Neural cell (in vitro differentiated cells): ENCODE measurements at regions not wholly inside any gene's neighbourhood (a gene's known extent, or its start where the extent isn't known, plus 50 kb on each side); places are given as distances from the start of the nearest gene placed in this dataset.

ENCODE experiments used
- EP300 ChIP-seq: fragments of 450-650 bp; conservative IDR thresholded peaks from 2 replicates; pipeline ENCODE4 v1.6.1; 2014; ENCODE audit warnings: antibody characterized with exemption, mild to moderate bottlenecking, moderate library complexity; ENCODE audit not compliant: poor library complexity, severe bottlenecking
- EZH2 ChIP-seq: fragments of 200-600, 300-800 bp; shearing (Covaris generic), sonication (generic); IDR thresholded peaks from 2 replicates; pipeline ENCODE4 v1.6.1; 2014; ENCODE audit warnings: antibody characterized with exemption, low read length, borderline replicate concordance, mild to moderate bottlenecking; ENCODE audit not compliant: insufficient read depth, poor library complexity, severe bottlenecking
- POLR2AphosphoS5 ChIP-seq: IDR thresholded peaks from 2 replicates; pipeline ENCODE4 v1.6.1; 2012
- RAD21 ChIP-seq: fragments of 450-650 bp; conservative IDR thresholded peaks from 2 replicates; pipeline ENCODE4 v1.6.1; 2014; ENCODE audit warnings: antibody characterized with exemption, mild to moderate bottlenecking, moderate library complexity
- TAF1 ChIP-seq: IDR thresholded peaks from 2 replicates; pipeline ENCODE4 v1.6.1; 2012; ENCODE audit warnings: low read depth
- TF ChIP-seq, protein P1 (sequence below): fragments of 450-650 bp; IDR thresholded peaks from 2 replicates; pipeline ENCODE4 v1.5.1; 2014; ENCODE audit warnings: antibody characterized with exemption, mild to moderate bottlenecking, moderate library complexity; ENCODE audit not compliant: poor library complexity, severe bottlenecking
- TF ChIP-seq, protein P2 (sequence below): IDR thresholded peaks from 2 replicates; pipeline ENCODE4 v1.6.1; 2012; ENCODE audit warnings: borderline replicate concordance

DNA sequence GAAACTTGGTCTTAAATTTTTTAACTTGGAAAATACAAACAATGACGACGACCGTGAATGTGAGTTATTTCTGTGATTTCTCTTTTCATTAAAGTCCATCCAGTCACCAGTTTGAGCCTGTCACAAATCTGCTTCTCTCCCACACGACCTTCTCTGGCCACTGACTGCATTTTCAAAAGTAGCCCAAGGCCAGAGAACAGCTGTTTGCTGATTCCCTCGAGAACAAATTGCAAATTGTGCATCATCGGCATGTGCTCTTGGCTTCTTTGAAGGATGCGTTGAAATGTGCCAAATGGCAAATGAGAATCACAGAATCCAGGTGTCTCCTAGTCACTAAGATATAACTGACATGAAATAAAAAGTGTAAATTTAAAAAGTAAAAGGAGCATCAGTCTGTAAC lies 106.4 kb downstream of the AQP9 start:
- TF ChIP-seq EP300 (no peak), POLR2AphosphoS5 (no peak), EZH2 (no peak), TAF1 (no peak), RAD21 (no peak)
- TF ChIP-seq, protein P1, sequence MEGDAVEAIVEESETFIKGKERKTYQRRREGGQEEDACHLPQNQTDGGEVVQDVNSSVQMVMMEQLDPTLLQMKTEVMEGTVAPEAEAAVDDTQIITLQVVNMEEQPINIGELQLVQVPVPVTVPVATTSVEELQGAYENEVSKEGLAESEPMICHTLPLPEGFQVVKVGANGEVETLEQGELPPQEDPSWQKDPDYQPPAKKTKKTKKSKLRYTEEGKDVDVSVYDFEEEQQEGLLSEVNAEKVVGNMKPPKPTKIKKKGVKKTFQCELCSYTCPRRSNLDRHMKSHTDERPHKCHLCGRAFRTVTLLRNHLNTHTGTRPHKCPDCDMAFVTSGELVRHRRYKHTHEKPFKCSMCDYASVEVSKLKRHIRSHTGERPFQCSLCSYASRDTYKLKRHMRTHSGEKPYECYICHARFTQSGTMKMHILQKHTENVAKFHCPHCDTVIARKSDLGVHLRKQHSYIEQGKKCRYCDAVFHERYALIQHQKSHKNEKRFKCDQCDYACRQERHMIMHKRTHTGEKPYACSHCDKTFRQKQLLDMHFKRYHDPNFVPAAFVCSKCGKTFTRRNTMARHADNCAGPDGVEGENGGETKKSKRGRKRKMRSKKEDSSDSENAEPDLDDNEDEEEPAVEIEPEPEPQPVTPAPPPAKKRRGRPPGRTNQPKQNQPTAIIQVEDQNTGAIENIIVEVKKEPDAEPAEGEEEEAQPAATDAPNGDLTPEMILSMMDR: no peak
- TF ChIP-seq, protein P2, sequence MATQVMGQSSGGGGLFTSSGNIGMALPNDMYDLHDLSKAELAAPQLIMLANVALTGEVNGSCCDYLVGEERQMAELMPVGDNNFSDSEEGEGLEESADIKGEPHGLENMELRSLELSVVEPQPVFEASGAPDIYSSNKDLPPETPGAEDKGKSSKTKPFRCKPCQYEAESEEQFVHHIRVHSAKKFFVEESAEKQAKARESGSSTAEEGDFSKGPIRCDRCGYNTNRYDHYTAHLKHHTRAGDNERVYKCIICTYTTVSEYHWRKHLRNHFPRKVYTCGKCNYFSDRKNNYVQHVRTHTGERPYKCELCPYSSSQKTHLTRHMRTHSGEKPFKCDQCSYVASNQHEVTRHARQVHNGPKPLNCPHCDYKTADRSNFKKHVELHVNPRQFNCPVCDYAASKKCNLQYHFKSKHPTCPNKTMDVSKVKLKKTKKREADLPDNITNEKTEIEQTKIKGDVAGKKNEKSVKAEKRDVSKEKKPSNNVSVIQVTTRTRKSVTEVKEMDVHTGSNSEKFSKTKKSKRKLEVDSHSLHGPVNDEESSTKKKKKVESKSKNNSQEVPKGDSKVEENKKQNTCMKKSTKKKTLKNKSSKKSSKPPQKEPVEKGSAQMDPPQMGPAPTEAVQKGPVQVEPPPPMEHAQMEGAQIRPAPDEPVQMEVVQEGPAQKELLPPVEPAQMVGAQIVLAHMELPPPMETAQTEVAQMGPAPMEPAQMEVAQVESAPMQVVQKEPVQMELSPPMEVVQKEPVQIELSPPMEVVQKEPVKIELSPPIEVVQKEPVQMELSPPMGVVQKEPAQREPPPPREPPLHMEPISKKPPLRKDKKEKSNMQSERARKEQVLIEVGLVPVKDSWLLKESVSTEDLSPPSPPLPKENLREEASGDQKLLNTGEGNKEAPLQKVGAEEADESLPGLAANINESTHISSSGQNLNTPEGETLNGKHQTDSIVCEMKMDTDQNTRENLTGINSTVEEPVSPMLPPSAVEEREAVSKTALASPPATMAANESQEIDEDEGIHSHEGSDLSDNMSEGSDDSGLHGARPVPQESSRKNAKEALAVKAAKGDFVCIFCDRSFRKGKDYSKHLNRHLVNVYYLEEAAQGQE: no peak
